Psoas muscle (tissue), 7 donors: ENCODE measurements at regions not wholly inside any gene's neighbourhood (a gene's known extent, or its start where the extent isn't known, plus 50 kb on each side); places are given as distances from the start of the nearest gene placed in this dataset.

Experiments used
- ATAC-seq, 4 donors: fragments of 200-7000 bp; cut with Tn5 transposase; one replicate each; pipeline ENCODE4 v1.9.1; 2020; ENCODE audit warnings: moderate library complexity in 3 of 4, mild to moderate bottlenecking in 2 of 4
- DNase-seq, 2 donors: peaks; one replicate each; pipeline ENCODE4 v3.0.0-alpha.2; 2020
- H3K27ac ChIP-seq: fragments of 200-600 bp; one replicate; pipeline ENCODE4 v1.8.0; 2022
- H3K27me3 ChIP-seq, 3 donors: fragments of 200-600 bp in 1 of 3; one replicate each; pipeline versions ENCODE4 v1.6.1 to v1.8.0; 2013 to 2022; ENCODE audit warnings: low read length in 2 of 3, mild to moderate bottlenecking in 2 of 3, moderate library complexity in 1 of 3; ENCODE audit not compliant: insufficient read depth in 3 of 3
- H3K36me3 ChIP-seq, 2 donors: fragments of 200-600 bp in 1 of 2; one replicate each; pipeline versions ENCODE4 v1.6.1 to v1.8.0; 2013 to 2022; ENCODE audit warnings: low read depth in 1 of 2, mild to moderate bottlenecking in 1 of 2, moderate library complexity in 1 of 2; ENCODE audit not compliant: insufficient read depth in 1 of 2
- H3K4me1 ChIP-seq: fragments of 200-600 bp; one replicate; pipeline ENCODE4 v1.8.0; 2022
- H3K4me3 ChIP-seq: fragments of 200-600 bp; one replicate; pipeline ENCODE4 v1.8.0; 2022; ENCODE audit warnings: mild to moderate bottlenecking
- H3K9me3 ChIP-seq: fragments of 200-600 bp; one replicate; pipeline ENCODE4 v1.8.0; 2022
- WGBS, 3 donors: extraction: QIAGEN DNeasy Blood & Tissue Kit; methylation state at CpG; one replicate each; pipeline versions ENCODE4 v1.1.6 to v1.1.7; 2013; 5-methylcytosine and 5-hydroxymethylcytosine counted together
- intact Hi-C, 2 donors: fragments of 100-400 bp; cut with DNase I; formaldehyde crosslinking; loops; one replicate each; pipeline versions ENCODE4 v1.11.0 to v1.14.2; 2022
- TF ChIP-seq, protein P1 (sequence below): fragments of 200-600 bp; IDR thresholded peaks from one replicate; pipeline ENCODE4 v1.8.0; 2022; ENCODE audit warnings: antibody characterized with exemption
- donor health status: healthy with polysubstance abuse.
- donor health status: DM: no; HTN: no; CAD: no; lungs with moderate emphysema.
- donor health status: Bipolar disorder and iron deficiency.
- donor health status: healthy.
- donor health status: DM: yes; HTN: yes; CAD: no.
- donor health status: DM: no; HTN: no; CAD: no.
- donor health status: DM: yes; HTN: yes; CAD: no.

DNA sequence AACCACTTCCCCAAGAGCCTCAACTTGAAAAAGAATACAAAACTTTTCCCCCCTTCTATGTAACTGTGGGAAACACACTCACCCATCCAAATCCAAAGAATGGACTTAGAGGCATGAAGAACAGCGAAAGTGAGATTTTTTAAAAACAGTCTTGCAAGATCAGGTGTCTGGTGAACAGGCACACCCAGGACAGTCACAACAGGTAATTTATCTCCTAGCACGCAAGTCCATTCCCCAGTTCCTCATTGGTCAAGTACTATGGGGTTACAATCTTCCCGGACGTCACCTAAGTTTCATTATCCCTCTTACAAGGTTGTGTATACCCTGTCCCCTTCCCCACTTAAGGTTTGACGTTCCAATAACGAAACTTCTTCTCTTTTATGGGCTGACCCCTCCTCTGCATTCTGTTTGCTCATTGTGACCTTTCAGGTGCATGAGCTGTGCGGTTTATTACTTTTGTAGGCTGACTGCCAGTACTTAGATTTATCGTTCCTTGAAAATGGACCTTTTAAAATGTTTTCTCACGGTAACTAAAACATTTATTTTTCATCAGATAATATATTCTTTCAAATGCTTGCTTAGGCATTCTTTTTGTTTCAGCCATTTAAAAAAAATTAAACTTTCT, 1401.9 kb downstream of the FAM181B start:
- intact Hi-C loops, result no loop called here
- TF ChIP-seq, protein P1, sequence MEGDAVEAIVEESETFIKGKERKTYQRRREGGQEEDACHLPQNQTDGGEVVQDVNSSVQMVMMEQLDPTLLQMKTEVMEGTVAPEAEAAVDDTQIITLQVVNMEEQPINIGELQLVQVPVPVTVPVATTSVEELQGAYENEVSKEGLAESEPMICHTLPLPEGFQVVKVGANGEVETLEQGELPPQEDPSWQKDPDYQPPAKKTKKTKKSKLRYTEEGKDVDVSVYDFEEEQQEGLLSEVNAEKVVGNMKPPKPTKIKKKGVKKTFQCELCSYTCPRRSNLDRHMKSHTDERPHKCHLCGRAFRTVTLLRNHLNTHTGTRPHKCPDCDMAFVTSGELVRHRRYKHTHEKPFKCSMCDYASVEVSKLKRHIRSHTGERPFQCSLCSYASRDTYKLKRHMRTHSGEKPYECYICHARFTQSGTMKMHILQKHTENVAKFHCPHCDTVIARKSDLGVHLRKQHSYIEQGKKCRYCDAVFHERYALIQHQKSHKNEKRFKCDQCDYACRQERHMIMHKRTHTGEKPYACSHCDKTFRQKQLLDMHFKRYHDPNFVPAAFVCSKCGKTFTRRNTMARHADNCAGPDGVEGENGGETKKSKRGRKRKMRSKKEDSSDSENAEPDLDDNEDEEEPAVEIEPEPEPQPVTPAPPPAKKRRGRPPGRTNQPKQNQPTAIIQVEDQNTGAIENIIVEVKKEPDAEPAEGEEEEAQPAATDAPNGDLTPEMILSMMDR, result no peak

DNA sequence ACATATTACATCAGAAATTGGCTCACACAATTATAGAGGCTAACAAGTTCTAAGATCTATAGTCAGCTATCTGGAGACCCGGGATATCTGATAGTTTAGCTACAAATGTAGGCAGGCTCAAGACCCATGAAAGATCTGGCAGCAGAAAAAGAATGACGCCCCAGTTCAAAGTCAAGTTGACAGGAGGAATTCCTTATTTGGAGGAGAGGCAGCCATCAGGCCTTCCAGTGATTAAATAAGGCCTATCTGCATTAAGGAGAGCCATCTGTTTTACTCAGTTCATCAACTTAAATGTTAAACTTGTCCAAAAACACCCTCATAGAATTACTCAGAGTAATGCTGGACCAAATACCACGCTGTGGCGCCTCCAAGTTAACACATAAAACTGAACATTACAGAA, 1402.6 kb downstream of the FAM181B start:
- no peaks in the 10 kb centered on the region for H3K4me1 ChIP-seq
- 78 to 83% (median 81%) methylated on average over 4 of the region's 4 CpGs for WGBS, 3 donors
- no peaks in the 10 kb centered on the region for H3K36me3 ChIP-seq
- no peak for DNase-seq
- ATAC-seq, result no peak
- intact Hi-C loops, result no loop called here
- H3K27ac ChIP-seq, result no peak overlapping the region
- no peaks in the 10 kb centered on the region for H3K9me3 ChIP-seq
- H3K4me3 ChIP-seq, result no peak overlapping the region
- TF ChIP-seq, protein P1, result no peak
- peaks cover 0 to 2% (median 0%) of the 10 kb centered on the region in 3 donors for H3K27me3 ChIP-seq

More for the DNA sequence above, 1401.9 kb downstream of the FAM181B start:
- H3K27me3 ChIP-seq, result peaks cover 0 to 2% (median 0%) of the 10 kb centered on the region in 3 donors
- no peak for ATAC-seq
- no peak for DNase-seq
- H3K27ac ChIP-seq, result no peak overlapping the region
- WGBS, 3 donors, result 71 to 73% (median 73%) methylated on average over 9 of the region's 9 CpGs
- H3K36me3 ChIP-seq, result no peaks in the 10 kb centered on the region
- H3K4me1 ChIP-seq, result no peaks in the 10 kb centered on the region
- no peaks in the 10 kb centered on the region for H3K9me3 ChIP-seq
- no peak overlapping the region for H3K4me3 ChIP-seq

DNA sequence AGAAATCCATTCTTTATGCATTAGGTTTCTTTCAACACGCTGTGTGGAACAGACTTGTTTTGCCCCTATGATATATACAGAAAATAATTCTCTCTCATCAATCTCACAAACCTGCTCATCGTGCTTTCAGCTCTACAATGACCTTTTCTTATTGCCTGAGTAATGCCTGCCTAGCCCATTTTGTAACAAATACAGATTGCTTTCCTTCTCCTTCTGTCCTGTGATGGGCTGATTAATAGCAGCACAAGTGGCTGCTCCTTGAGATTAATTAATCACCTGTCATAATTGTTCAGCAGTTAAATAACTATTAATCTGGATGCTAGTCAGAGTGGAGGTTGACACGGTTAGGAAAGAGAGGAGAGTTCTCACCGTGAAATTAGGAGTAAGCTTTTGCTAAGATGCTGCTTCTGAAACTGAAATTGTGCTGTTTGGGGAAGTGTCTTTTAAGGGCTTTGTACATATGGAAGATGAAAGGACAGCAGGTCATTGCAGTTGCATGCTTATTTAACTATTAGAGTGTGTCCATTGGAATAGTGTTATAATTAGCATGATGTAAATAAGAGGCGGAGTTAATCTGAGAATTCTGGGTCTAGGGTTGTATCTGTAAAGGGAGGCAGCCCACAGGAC, 1430.5 kb downstream of the FAM181B start:
- Histone ChIP-seq H3K4me3 (no peak overlapping the region), H3K27me3 (no peaks in the 10 kb centered on the region), H3K4me1 (no peaks in the 10 kb centered on the region), H3K36me3 (no peaks in the 10 kb centered on the region), H3K27ac (no peak overlapping the region), H3K9me3 (no peaks in the 10 kb centered on the region)
- intact Hi-C loops, result no loop called here
- ATAC-seq (no peak), DNase-seq (no peak)
- WGBS, 3 donors, result 52 to 58% (median 57%) methylated on average over 5 of the region's 5 CpGs
- TF ChIP-seq, protein P1, result no peak

DNA sequence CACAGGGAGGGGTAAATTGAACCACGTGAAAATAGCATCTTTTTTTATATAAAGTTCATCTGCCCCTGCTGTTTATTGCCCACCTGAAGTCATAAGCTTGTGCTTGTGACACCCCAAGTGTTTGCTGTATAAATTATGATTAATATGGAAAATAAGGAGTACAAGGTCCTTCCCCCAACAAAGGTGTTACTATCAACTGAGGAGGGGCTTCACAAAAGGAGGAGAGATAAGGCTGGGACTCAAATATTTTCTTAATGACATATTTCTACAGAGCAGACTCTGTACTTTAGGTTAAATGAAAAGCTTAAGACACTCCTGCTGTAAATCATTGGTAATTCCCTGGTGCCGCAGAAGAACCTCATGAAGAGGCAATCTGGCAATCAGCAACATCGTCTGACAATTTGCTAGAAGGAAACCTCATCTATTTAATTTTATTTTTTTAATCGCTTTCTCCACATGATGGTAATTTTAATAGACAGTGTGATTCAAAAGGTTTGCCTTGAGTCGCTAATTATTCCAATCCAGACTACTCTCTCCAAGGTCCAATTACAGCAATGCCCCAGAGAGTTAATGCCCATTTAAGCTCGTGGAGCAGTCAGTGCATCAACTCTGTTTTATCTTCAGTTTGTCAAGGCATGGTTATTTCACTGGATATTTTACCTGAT, 1432.4 kb downstream of the FAM181B start:
- Histone ChIP-seq H3K4me1 (no peaks in the 10 kb centered on the region), H3K27ac (no peak overlapping the region), H3K4me3 (no peak overlapping the region), H3K9me3 (no peaks in the 10 kb centered on the region), H3K36me3 (no peaks in the 10 kb centered on the region), H3K27me3 (no peaks in the 10 kb centered on the region)
- WGBS, 3 donors, result 65 to 72% (median 71%) methylated on average over 6 of the region's 6 CpGs
- TF ChIP-seq, protein P1, result no peak
- no peak for DNase-seq
- ATAC-seq, result no peak
- intact Hi-C loops, result no loop called here
